ENCODE measurements at regions not wholly inside any gene's neighbourhood (a gene's known extent, or its start where the extent isn't known, plus 50 kb on each side); places are given as distances from the start of the nearest gene placed in this dataset.

GRCh38 chr2:151098841-151099240, 162.8 kb downstream of the RBM43 start:
- no peak overlapping the region for H3K27ac Mint-ChIP-seq
- intact Hi-C loops (cut with micrococcal nuclease), result no loop called here
- ATAC-seq (no peak), DNase-seq (no peak)
- no peak for TF ChIP-seq CTCF (IDR thresholded peaks at IDR 0.05)
- H3K9me3 Mint-ChIP-seq, result no peaks in the 10 kb centered on the region
- H3K27me3 Mint-ChIP-seq, result peaks cover 4% of the 10 kb centered on the region
- H3K4me1 Mint-ChIP-seq (ENCODE audit: low read depth), result no peaks in the 10 kb centered on the region
- H3K4me3 Mint-ChIP-seq, result no peak overlapping the region
- H3K36me3 Mint-ChIP-seq (ENCODE audit: low read depth), result no peaks in the 10 kb centered on the region
- CTCF ChIA-PET, result interaction anchor here (1.1 kb wide), 1 partner anchor 140 kb away, joined by 3 read pairs; no protein-coding TSS in a partner anchor
- POLR2A ChIA-PET, result no interaction called here

GRCh38 chr2:151097895-151098294, 163.8 kb downstream of the RBM43 start:
- Mint-ChIP-seq H3K36me3 (ENCODE audit: low read depth) (no peaks in the 10 kb centered on the region), H3K4me3 (no peak overlapping the region), H3K9me3 (no peaks in the 10 kb centered on the region), H3K4me1 (ENCODE audit: low read depth) (no peaks in the 10 kb centered on the region), H3K27ac (no peak overlapping the region), H3K27me3 (peaks cover 4% of the 10 kb centered on the region)
- CTCF ChIA-PET, result interaction anchor here (1.1 kb wide), 1 partner anchor 140 kb away, joined by 3 read pairs; no protein-coding TSS in a partner anchor
- POLR2A ChIA-PET, result no interaction called here
- no peak for DNase-seq
- ATAC-seq, result no peak
- TF ChIP-seq CTCF (IDR thresholded peaks at IDR 0.05), result no peak
- intact Hi-C loops (cut with micrococcal nuclease), result no loop called here

GRCh38 chr2:151097128-151097527, 164.5 kb downstream of the RBM43 start:
- POLR2A ChIA-PET, result no interaction called here
- Mint-ChIP-seq H3K4me1 (ENCODE audit: low read depth) (no peaks in the 10 kb centered on the region), H3K9me3 (no peaks in the 10 kb centered on the region), H3K36me3 (ENCODE audit: low read depth) (no peaks in the 10 kb centered on the region), H3K27ac (no peak overlapping the region), H3K27me3 (peaks cover 4% of the 10 kb centered on the region), H3K4me3 (no peak overlapping the region)
- intact Hi-C loops (cut with micrococcal nuclease), result no loop called here
- ATAC-seq (no peak), DNase-seq (no peak)
- CTCF ChIA-PET, result no interaction called here
- no peak for TF ChIP-seq CTCF (IDR thresholded peaks at IDR 0.05)

DNA sequence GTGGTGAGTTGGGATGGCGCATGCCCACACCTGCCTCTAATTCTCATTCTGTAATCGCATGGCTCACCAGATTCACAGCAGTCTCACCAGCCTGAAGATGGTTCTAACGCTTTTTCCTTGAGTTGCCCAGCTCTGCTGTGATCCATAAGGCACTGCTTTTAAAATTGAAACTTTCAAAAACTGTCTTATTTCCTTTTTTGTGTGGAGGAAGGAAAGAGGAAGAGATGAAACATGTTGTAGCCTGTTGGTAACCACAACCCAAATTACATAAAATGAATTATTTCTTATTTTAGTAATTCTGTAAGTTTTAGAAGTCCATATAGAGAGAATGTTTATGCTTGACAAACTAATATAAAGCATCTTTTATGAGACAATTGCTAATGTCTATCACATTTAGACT, 165.4 kb downstream of the RBM43 start:
- H3K4me1 Mint-ChIP-seq (ENCODE audit: low read depth), result no peaks in the 10 kb centered on the region
- no peak overlapping the region for H3K4me3 Mint-ChIP-seq
- ChIA-PET CTCF (interaction anchor here (1.5 kb wide), 1 partner anchor 12 kb away, joined by 3 read pairs; no protein-coding TSS in a partner anchor), POLR2A (no interaction called here)
- TF ChIP-seq CTCF (IDR thresholded peaks at IDR 0.05), result no peak
- H3K27me3 Mint-ChIP-seq, result peaks cover 7% of the 10 kb centered on the region
- no peak for DNase-seq
- H3K36me3 Mint-ChIP-seq (ENCODE audit: low read depth), result no peaks in the 10 kb centered on the region
- ATAC-seq, result no peak
- intact Hi-C loops (cut with micrococcal nuclease), result no loop called here
- H3K9me3 Mint-ChIP-seq, result no peaks in the 10 kb centered on the region
- H3K27ac Mint-ChIP-seq, result no peak overlapping the region

- H3K27ac Mint-ChIP-seq, result no peak overlapping the region
- intact Hi-C loops (cut with micrococcal nuclease), result no loop called here
- no peaks in the 10 kb centered on the region for H3K9me3 Mint-ChIP-seq
- H3K27me3 Mint-ChIP-seq, result peaks cover 7% of the 10 kb centered on the region
- TF ChIP-seq CTCF (IDR thresholded peaks at IDR 0.05), result no peak
- H3K4me1 Mint-ChIP-seq (ENCODE audit: low read depth), result no peaks in the 10 kb centered on the region
- ATAC-seq (no peak), DNase-seq (no peak)
- no peaks in the 10 kb centered on the region for H3K36me3 Mint-ChIP-seq (ENCODE audit: low read depth)
- no peak overlapping the region for H3K4me3 Mint-ChIP-seq
- CTCF ChIA-PET, result interaction anchor here (1.5 kb wide), 1 partner anchor 11 kb away, joined by 3 read pairs; no protein-coding TSS in a partner anchor
- POLR2A ChIA-PET, result no interaction called here
Observed at GRCh38 chr2:151095463-151095862, 166.2 kb downstream of the RBM43 start.
